ENCODE measurements at regions not wholly inside any gene's neighbourhood (a gene's known extent, or its start where the extent isn't known, plus 50 kb on each side); places are given as distances from the start of the nearest gene placed in this dataset.

GRCh38 chr14:104448321-104448720 lies 131.2 kb upstream of the C14orf180 start:
- no peak for DNase-seq (ENCODE audit: insufficient read length, low spot score, missing footprints)
- Histone ChIP-seq H3K4me2 (ENCODE audit: insufficient read depth, low read length) (no peak overlapping the region), H3K4me3 (ENCODE audit: insufficient read depth, low read length) (no peak overlapping the region), H3K27me3 (ENCODE audit: insufficient read depth, low read length) (no peaks in the 10 kb centered on the region), H4K20me1 (ENCODE audit: insufficient read depth, low read length) (no peaks in the 10 kb centered on the region), H3K79me2 (ENCODE audit: insufficient read depth, low read length) (no peaks in the 10 kb centered on the region), H2AFZ (ENCODE audit: low read length) (no peak overlapping the region), H3K9me3 (ENCODE audit: low read depth, low read length) (no peaks in the 10 kb centered on the region), H3K4me1 (ENCODE audit: insufficient read depth, low read length) (no peaks in the 10 kb centered on the region), H3K36me3 (ENCODE audit: insufficient read depth, low read length) (no peaks in the 10 kb centered on the region), H3K27ac (ENCODE audit: low read depth, low read length) (no peak overlapping the region)
- TF ChIP-seq CTCF (IDR thresholded peaks at IDR 0.05; ENCODE audit: extremely low read depth, low read depth, low read length) = no peak

GRCh38 chr14:104448721-104449120 lies 130.8 kb upstream of the C14orf180 start:
- H3K4me3 ChIP-seq (ENCODE audit: insufficient read depth, low read length) = no peak overlapping the region
- H3K9me3 ChIP-seq (ENCODE audit: low read depth, low read length) = no peaks in the 10 kb centered on the region
- no peak overlapping the region for H2AFZ ChIP-seq (ENCODE audit: low read length)
- H3K36me3 ChIP-seq (ENCODE audit: insufficient read depth, low read length) = no peaks in the 10 kb centered on the region
- H3K27me3 ChIP-seq (ENCODE audit: insufficient read depth, low read length) = no peaks in the 10 kb centered on the region
- no peak overlapping the region for H3K27ac ChIP-seq (ENCODE audit: low read depth, low read length)
- TF ChIP-seq CTCF (IDR thresholded peaks at IDR 0.05; ENCODE audit: extremely low read depth, low read depth, low read length) = no peak
- H3K4me2 ChIP-seq (ENCODE audit: insufficient read depth, low read length) = no peak overlapping the region
- H3K79me2 ChIP-seq (ENCODE audit: insufficient read depth, low read length) = no peaks in the 10 kb centered on the region
- DNase-seq (ENCODE audit: insufficient read length, low spot score, missing footprints) = no peak
- no peaks in the 10 kb centered on the region for H4K20me1 ChIP-seq (ENCODE audit: insufficient read depth, low read length)
- H3K4me1 ChIP-seq (ENCODE audit: insufficient read depth, low read length) = no peaks in the 10 kb centered on the region

DNA sequence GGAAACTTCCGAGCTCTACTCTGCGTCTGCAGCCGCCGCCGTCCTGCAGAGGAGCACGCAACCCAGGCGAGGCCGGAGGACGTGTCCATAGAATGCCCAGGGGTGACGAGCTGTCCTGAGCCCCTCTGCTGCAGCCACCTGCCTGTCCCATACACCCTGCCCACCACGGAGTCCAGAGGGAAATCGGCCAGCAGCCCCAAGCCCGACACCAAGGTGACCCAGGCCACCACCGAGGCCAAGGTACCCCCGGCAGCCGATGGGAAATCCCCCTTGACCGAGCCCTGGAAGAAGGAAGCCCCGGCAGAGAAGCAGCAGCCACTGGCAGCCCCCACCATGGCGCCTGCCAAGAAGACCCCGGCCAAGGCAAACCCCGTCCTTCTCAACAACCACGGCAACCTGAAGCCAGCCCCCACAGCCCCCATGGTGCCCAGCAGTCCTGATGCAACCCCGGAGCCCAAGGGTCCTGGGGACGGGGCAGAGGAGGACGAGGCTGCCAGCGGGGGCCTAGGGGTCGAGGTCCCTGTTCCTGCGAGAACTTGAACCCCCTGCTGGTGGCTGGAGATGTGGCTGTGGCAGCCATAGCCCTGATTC lies 128.7 kb upstream of the C14orf180 start:
- H3K4me1 ChIP-seq (ENCODE audit: insufficient read depth, low read length) = no peaks in the 10 kb centered on the region
- H3K4me2 ChIP-seq (ENCODE audit: insufficient read depth, low read length) = no peak overlapping the region
- H3K9me3 ChIP-seq (ENCODE audit: low read depth, low read length) = no peaks in the 10 kb centered on the region
- no peak overlapping the region for H3K4me3 ChIP-seq (ENCODE audit: insufficient read depth, low read length)
- no peaks in the 10 kb centered on the region for H4K20me1 ChIP-seq (ENCODE audit: insufficient read depth, low read length)
- TF ChIP-seq CTCF (IDR thresholded peaks at IDR 0.05; ENCODE audit: extremely low read depth, low read depth, low read length) = no peak
- no peaks in the 10 kb centered on the region for H3K27me3 ChIP-seq (ENCODE audit: insufficient read depth, low read length)
- no peak for DNase-seq (ENCODE audit: insufficient read length, low spot score, missing footprints)
- H3K27ac ChIP-seq (ENCODE audit: low read depth, low read length) = no peak overlapping the region
- H3K36me3 ChIP-seq (ENCODE audit: insufficient read depth, low read length) = no peaks in the 10 kb centered on the region
- no peaks in the 10 kb centered on the region for H3K79me2 ChIP-seq (ENCODE audit: insufficient read depth, low read length)
- no peak overlapping the region for H2AFZ ChIP-seq (ENCODE audit: low read length)

DNA sequence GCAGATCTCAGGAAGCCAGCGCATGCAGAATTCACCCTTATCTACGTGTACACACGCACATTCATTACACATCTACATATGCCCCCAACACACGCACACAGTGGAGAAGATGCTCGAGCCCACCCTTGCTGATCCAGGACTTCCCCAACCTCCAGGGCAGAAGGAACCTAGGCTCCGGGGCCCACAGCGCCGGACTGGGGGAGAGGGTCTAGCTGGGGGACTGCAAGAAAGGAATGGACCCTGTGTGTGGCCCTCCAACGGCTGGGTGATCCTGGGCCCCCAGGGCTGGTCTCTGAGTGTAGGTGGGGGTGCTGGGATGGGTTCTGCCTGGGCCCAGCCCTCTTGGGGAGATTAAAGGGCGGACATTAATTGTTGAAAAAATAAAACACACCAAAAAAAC lies 128.1 kb upstream of the C14orf180 start:
- Histone ChIP-seq H3K27ac (ENCODE audit: low read depth, low read length) (no peak overlapping the region), H3K4me1 (ENCODE audit: insufficient read depth, low read length) (no peaks in the 10 kb centered on the region), H3K4me2 (ENCODE audit: insufficient read depth, low read length) (no peak overlapping the region), H3K9me3 (ENCODE audit: low read depth, low read length) (no peaks in the 10 kb centered on the region), H2AFZ (ENCODE audit: low read length) (no peak overlapping the region), H3K79me2 (ENCODE audit: insufficient read depth, low read length) (no peaks in the 10 kb centered on the region), H4K20me1 (ENCODE audit: insufficient read depth, low read length) (no peaks in the 10 kb centered on the region), H3K27me3 (ENCODE audit: insufficient read depth, low read length) (no peaks in the 10 kb centered on the region), H3K36me3 (ENCODE audit: insufficient read depth, low read length) (no peaks in the 10 kb centered on the region), H3K4me3 (ENCODE audit: insufficient read depth, low read length) (no peak overlapping the region)
- DNase-seq (ENCODE audit: insufficient read length, low spot score, missing footprints) = no peak
- no peak for TF ChIP-seq CTCF (IDR thresholded peaks at IDR 0.05; ENCODE audit: extremely low read depth, low read depth, low read length)
